DMS53 (cell line): ENCODE measurements at regions not wholly inside any gene's neighbourhood (a gene's known extent, or its start where the extent isn't known, plus 50 kb on each side); places are given as distances from the start of the nearest gene placed in this dataset.

Experiments
- DNase-seq: peaks from one replicate; lab custom pipeline; 2025; lab: John Stamatoyannopoulos, UW

GRCh38 chr17:65444049-65444448 lies 117.4 kb downstream of the AXIN2 start:
- no peak for DNase-seq

DNA sequence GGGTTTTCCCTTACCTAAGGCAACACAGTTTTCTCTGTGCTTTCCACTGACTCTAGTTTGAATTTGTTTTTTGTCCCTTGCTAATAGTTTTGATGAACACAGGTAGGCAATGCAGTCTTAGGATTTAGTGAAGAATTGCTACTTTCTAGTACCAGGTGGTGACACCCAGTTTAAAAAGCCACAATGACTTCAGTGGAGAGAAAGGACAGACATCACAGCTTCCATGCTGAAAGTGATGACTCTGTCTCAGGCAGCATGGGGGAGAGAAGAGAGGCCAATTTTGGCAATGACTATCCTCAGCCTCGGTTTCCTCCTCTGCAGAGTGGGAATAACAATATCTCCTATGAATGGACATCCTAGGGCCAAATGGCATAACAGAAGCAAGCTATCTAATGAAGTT lies 118.8 kb downstream of the AXIN2 start:
- no peak for DNase-seq

- DNase-seq: no peak
Measured at GRCh38 chr17:65442250-65442649, 119.2 kb downstream of the AXIN2 start.

DNA sequence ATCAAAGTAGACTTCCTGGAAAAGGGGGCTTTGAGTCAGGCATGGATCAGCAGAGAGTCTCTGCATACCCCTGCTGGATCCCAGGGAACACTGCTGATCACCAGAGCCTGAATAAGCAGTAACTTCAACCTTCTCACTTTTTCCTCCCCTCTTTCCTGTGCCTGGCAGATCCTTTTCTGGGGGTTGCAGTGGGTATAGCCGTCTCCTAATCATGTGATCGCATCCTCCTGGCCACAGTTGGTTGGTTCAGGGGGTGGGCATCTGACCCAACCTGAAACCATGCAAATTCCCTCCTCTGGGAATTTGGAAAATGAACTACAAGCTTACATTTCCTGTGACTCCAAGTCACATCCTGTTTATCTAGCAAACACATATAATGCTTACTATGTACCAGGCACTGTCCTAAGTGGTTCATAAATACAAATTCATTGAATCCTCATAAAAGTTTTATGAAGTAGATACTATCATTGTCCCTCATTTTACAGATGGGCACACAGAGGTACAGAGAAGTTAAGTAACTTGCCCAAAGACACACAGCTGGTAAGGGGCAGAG lies 120.3 kb downstream of the AXIN2 start:
- no peak for DNase-seq

DNA sequence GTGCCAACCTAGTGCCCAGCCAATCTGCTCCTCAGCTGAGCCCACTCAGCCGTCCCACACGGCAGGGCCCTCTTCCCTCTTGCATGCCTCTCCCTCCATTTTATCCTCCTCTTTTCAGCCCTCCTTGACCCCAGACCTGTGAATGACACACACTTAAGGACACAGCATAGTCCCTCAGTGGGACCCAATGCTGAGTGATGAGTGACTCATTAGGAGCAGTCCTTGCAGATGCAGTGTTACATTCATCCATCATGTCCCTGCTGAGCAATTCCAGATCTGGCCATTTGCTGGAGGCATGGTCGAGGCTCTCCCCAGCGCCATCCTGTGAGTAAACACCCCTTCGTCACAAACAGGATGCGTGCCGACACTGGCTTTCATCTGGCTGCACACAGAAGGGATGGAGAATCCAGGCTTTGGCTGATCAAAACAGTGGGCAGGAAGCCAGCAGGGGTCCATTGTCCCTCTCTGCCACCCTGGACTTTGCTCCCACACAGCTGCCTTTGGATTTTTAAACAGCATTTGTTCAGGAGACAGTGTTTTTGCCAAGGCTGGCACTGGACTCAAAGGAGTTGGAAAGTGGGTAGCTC lies 122.6 kb downstream of the AXIN2 start:
- peak; percentile 40 for DNase-seq

DNA sequence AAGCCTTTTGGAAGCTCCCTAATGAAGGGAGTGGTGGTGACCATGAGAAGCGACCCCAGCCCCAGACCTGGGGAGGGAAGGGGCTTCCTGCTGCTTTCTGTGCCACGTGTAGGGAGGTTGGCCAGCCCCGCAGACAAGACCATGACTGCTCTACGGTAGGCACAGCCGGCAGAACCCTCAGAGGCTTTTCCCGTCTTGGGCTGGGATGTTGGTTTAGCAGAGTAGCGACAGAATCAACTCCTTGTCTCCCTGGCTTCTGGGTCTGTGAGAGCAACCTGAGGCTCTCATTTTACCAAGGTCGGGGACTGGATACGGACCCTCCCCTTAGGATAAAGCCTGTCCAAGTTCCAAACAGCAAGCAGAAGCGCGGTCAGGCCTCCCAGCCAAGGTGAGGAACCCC lies 123.3 kb downstream of the AXIN2 start:
- no peak for DNase-seq

DNA sequence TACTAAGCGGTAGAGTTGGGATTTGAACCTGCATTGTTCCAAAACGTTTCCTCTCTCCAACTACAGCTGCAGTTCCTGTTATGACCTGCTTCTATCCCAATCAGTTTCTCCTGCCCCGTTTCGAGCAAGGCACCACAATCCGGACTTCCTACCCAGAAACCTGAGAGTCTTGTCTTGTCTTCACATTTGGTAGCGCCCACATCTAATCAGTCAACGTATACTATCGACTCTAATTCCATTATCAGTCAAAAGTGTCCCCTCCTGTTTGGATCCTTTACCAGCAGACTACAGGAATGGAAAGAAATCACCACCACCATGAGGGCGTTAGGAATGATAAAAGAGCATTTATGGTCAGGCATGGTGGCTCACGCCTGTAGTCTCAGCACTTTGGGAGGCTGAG lies 124.6 kb downstream of the AXIN2 start:
- no peak for DNase-seq

GRCh38 chr17:65434878-65435277 lies 126.6 kb downstream of the AXIN2 start:
- no peak for DNase-seq

- DNase-seq: no peak
Measured at GRCh38 chr17:65434251-65434650, 127.2 kb downstream of the AXIN2 start.

DNA sequence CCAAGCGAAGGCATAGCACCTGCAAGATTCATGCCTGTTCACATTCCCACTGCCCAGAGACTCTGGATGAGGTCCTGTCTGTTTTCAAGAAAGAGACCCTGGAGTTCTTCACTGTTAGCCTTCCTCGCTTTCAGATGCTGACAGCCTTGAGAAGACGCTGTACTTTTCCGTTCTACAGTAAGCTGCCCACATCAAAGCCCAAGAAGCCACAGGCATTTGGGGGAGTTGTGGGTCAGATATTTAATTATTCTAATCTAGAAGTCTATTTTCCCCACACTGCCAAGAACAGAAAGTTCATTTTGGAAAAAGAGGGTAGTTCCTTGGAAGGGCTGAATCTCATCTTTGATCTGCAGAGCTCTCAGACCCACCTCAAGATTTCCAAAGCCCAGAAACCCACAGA lies 127.9 kb downstream of the AXIN2 start:
- no peak for DNase-seq

DNA sequence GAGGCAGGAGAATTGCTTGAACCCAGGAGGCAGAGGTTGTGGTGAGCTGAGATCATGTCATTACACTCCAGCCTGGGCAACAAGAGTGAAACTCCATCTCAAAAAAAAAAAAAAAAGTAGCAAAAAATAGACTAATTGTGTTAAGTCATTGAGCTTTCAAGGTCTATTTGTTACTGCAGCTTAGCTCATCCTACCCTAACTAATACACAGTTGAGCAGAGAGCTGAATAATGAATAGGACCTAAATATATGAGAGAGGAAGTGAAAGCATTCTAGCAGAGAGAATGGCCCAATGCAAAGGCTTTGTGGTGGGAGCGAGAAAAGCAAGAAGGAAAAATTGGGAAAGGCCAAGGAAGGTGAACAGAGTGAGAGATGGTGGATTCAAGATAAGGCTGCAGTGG lies 128.3 kb downstream of the AXIN2 start:
- no peak for DNase-seq

GRCh38 chr17:65431116-65431515 lies 130.3 kb downstream of the AXIN2 start:
- no peak for DNase-seq

GRCh38 chr17:65430209-65430833 lies 131.1 kb downstream of the AXIN2 start:
- DNase-seq: no peak

GRCh38 chr17:65423346-65424140 lies 137.9 kb downstream of the AXIN2 start:
- DNase-seq: no peak

DNA sequence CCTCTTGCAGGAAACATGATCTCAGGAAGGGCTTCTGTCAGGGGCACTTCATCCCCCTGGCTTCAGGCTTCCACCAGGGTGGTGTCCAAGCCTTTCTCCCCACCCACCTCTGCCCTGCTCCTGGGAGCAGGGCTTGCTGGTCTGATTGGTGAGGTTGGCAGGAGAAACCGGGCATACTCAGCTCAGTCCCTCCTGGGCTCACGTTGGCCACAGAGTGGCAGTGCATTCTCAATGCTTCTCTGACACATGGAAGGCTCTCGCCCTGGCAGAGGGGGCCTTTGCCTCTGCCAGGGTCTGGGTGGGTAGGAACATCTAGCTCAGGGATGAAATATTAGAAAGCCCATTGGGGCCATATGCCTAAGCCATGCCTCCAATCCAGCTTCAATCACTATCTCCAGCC lies 142.8 kb downstream of the AXIN2 start:
- no peak for DNase-seq

GRCh38 chr17:65417406-65418221 lies 143.8 kb downstream of the AXIN2 start:
- no peak for DNase-seq

GRCh38 chr17:65415991-65416390 lies 145.5 kb downstream of the AXIN2 start:
- DNase-seq: no peak

DNA sequence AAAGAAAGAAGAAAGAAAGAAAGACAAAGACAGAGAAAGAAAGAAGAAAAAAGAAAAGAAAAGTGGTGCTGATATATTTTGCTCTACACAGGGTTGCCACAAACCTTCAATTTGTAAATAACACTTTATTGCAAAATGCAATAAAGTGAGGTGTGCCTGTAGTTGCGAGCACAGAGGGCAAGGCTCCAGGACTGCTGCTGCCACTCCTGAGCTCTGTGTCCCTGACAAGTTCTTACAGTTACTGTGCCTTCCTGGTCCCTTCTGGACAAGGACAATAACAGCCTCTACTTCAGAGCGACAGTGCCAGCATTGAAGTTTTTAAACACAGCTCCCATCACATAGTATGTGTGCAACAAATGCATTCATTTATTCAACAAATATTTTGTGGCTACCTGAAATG lies 148.1 kb downstream of the AXIN2 start:
- DNase-seq: no peak

- DNase-seq: no peak
Measured at GRCh38 chr17:65409381-65409780, 152.1 kb downstream of the AXIN2 start.

DNA sequence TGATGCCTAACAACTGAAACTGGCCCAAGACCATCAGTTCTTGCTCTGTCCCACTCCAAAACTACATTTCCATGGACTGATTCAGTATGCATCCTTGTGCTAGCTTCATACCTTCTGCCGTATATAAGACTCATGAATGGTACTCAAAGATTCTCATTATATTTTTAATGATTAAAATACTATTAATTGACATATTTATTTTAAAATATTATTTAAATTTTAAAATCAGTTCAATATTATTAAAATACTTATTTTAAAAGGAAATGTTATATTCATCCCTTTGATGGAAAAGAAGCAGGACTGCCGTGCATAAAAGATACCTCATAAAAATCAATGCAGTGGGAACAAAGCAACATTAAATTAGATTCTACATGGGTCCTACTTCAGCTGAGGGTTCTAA lies 153.4 kb downstream of the AXIN2 start:
- DNase-seq: no peak

- DNase-seq: no peak
Measured at GRCh38 chr17:65407017-65407416, 154.4 kb downstream of the AXIN2 start.

GRCh38 chr17:65406552-65406951 lies 154.9 kb downstream of the AXIN2 start:
- DNase-seq: no peak
